SH-SY5Y (cell line): ENCODE measurements at regions not wholly inside any gene's neighbourhood (a gene's known extent, or its start where the extent isn't known, plus 50 kb on each side); places are given as distances from the start of the nearest gene placed in this dataset.
A peak's percentile ranks its signal among the peaks of the same experiment; 100 is the strongest.

Experiments used
- GATA2 ChIP-seq: IDR thresholded peaks from 2 replicates; pipeline ENCODE4 v1.6.1; 2011; ENCODE audit warnings: mild to moderate bottlenecking, low read depth, low read length
- GATA3 ChIP-seq: IDR thresholded peaks from 2 replicates; pipeline ENCODE4 v1.6.1; 2011; ENCODE audit warnings: low read depth, mild to moderate bottlenecking, low read length, moderate library complexity

- TF ChIP-seq GATA3 (no peak), GATA2 (no peak)
Observed at GRCh38 chr11:92083123-92083522, 141.5 kb upstream of the FAT3 start.

GRCh38 chr11:92082652-92083051, 142.0 kb upstream of the FAT3 start:
- TF ChIP-seq GATA3: no peak
- no peak for TF ChIP-seq GATA2

- no peak for TF ChIP-seq GATA2
- TF ChIP-seq GATA3: no peak
Observed at GRCh38 chr11:92071660-92072059, 153.0 kb upstream of the FAT3 start.

- TF ChIP-seq GATA3 (no peak), GATA2 (no peak)
Observed at GRCh38 chr11:92070026-92070889, 154.4 kb upstream of the FAT3 start.

- TF ChIP-seq GATA2: peak; percentile 48; the same call in 1 of the 2 replicates
- TF ChIP-seq GATA3: no peak; the same call in 1 of the 2 replicates
Observed at GRCh38 chr11:92067016-92067415, 157.6 kb upstream of the FAT3 start.

- TF ChIP-seq GATA3 (no peak), GATA2 (no peak)
Observed at GRCh38 chr11:92061456-92062062, 163.1 kb upstream of the FAT3 start.

- TF ChIP-seq GATA2: 0 out of 2 replicates have a peak, but pooled peaks have one; percentile 25
- peak; percentile 52; the same call in 1 of the 2 replicates for TF ChIP-seq GATA3
Observed at GRCh38 chr11:92057849-92058442, 166.7 kb upstream of the FAT3 start.

GRCh38 chr11:92053216-92053615, 171.4 kb upstream of the FAT3 start:
- TF ChIP-seq GATA3: no peak
- no peak for TF ChIP-seq GATA2

- TF ChIP-seq GATA2 (no peak), GATA3 (no peak)
Observed at GRCh38 chr11:92050305-92050704, 174.3 kb upstream of the FAT3 start.

GRCh38 chr11:92048415-92048814, 176.2 kb upstream of the FAT3 start:
- TF ChIP-seq GATA3 (no peak), GATA2 (no peak)

GRCh38 chr11:92046103-92046502, 178.5 kb upstream of the FAT3 start:
- TF ChIP-seq GATA3: no peak
- TF ChIP-seq GATA2: no peak

- TF ChIP-seq GATA3: no peak
- no peak for TF ChIP-seq GATA2
Observed at GRCh38 chr11:92045301-92045700, 179.3 kb upstream of the FAT3 start.

- TF ChIP-seq GATA2: no peak
- no peak for TF ChIP-seq GATA3
Observed at GRCh38 chr11:92035488-92035887, 189.1 kb upstream of the FAT3 start.

GRCh38 chr11:92026664-92027063, 198.0 kb upstream of the FAT3 start:
- TF ChIP-seq GATA3 (no peak), GATA2 (no peak)

GRCh38 chr11:92024788-92025187, 199.8 kb upstream of the FAT3 start:
- TF ChIP-seq GATA2 (no peak), GATA3 (no peak)

- TF ChIP-seq GATA3: no peak
- no peak for TF ChIP-seq GATA2
Observed at GRCh38 chr11:92022499-92022898, 202.1 kb upstream of the FAT3 start.
